ENCODE measurements at regions not wholly inside any gene's neighbourhood (a gene's known extent, or its start where the extent isn't known, plus 50 kb on each side); places are given as distances from the start of the nearest gene placed in this dataset.

- no peak for DNase-seq (ENCODE audit: low read depth)
- ChIA-PET CTCF (interaction anchor here (0.6 to 1.0 kb wide), 2 partner anchors 14 to 64 kb away, joined by 3 to 4 read pairs; no protein-coding TSS in a partner anchor), POLR2A (no interaction called here)
- H3K4me3 ChIP-seq (ENCODE audit: low read depth, low read length) = no peak overlapping the region
- no peak for TF ChIP-seq CTCF (IDR thresholded peaks at IDR 0.05; ENCODE audit: insufficient read depth, low read depth, low read length)
- H3K27me3 ChIP-seq (ENCODE audit: control insufficient read depth, insufficient read depth, low read length) = no peaks in the 10 kb centered on the region
- H3K36me3 ChIP-seq (ENCODE audit: control insufficient read depth, insufficient read depth, low read length) = no peaks in the 10 kb centered on the region
Observed at GRCh38 chr1:235018720-235019444, 109.8 kb downstream of the TOMM20 start.

- no peak overlapping the region for H3K4me3 ChIP-seq (ENCODE audit: low read depth, low read length)
- ChIA-PET CTCF (interaction anchor here (1.0 kb wide), 1 partner anchor 65 kb away, joined by 4 read pairs; no protein-coding TSS in a partner anchor), POLR2A (no interaction called here)
- H3K36me3 ChIP-seq (ENCODE audit: control insufficient read depth, insufficient read depth, low read length) = no peaks in the 10 kb centered on the region
- H3K27me3 ChIP-seq (ENCODE audit: control insufficient read depth, insufficient read depth, low read length) = no peaks in the 10 kb centered on the region
- no peak for TF ChIP-seq CTCF (IDR thresholded peaks at IDR 0.05; ENCODE audit: insufficient read depth, low read depth, low read length)
- peak; percentile 91 for DNase-seq (ENCODE audit: low read depth)
Observed at GRCh38 chr1:235018161-235018560, 110.5 kb downstream of the TOMM20 start.

GRCh38 chr1:235017719-235018118 lies 110.9 kb downstream of the TOMM20 start:
- Histone ChIP-seq H3K27me3 (ENCODE audit: control insufficient read depth, insufficient read depth, low read length) (no peaks in the 10 kb centered on the region), H3K4me3 (ENCODE audit: low read depth, low read length) (no peak overlapping the region), H3K36me3 (ENCODE audit: control insufficient read depth, insufficient read depth, low read length) (no peaks in the 10 kb centered on the region)
- ChIA-PET POLR2A (no interaction called here), CTCF (no interaction called here)
- DNase-seq (ENCODE audit: low read depth) = no peak
- no peak for TF ChIP-seq CTCF (IDR thresholded peaks at IDR 0.05; ENCODE audit: insufficient read depth, low read depth, low read length)

- CTCF ChIA-PET = no interaction called here
- no peak for TF ChIP-seq CTCF (IDR thresholded peaks at IDR 0.05; ENCODE audit: insufficient read depth, low read depth, low read length)
- no peak overlapping the region for H3K4me3 ChIP-seq (ENCODE audit: low read depth, low read length)
- H3K36me3 ChIP-seq (ENCODE audit: control insufficient read depth, insufficient read depth, low read length) = no peaks in the 10 kb centered on the region
- POLR2A ChIA-PET = interaction anchor here (0.6 kb wide), 1 partner anchor 406 kb away, joined by 3 read pairs; no protein-coding TSS in a partner anchor
- DNase-seq (ENCODE audit: low read depth) = no peak
- H3K27me3 ChIP-seq (ENCODE audit: control insufficient read depth, insufficient read depth, low read length) = no peaks in the 10 kb centered on the region
Observed at GRCh38 chr1:235017191-235017590, 111.4 kb downstream of the TOMM20 start.

- no peaks in the 10 kb centered on the region for H3K36me3 ChIP-seq (ENCODE audit: control insufficient read depth, insufficient read depth, low read length)
- no peak overlapping the region for H3K4me3 ChIP-seq (ENCODE audit: low read depth, low read length)
- ChIA-PET CTCF (interaction anchor here (0.7 kb wide), 1 partner anchor 291 kb away, joined by 3 read pairs; no protein-coding TSS in a partner anchor), POLR2A (no interaction called here)
- no peak for DNase-seq (ENCODE audit: low read depth)
- TF ChIP-seq CTCF (IDR thresholded peaks at IDR 0.05; ENCODE audit: insufficient read depth, low read depth, low read length) = no peak
- H3K27me3 ChIP-seq (ENCODE audit: control insufficient read depth, insufficient read depth, low read length) = no peaks in the 10 kb centered on the region
Observed at GRCh38 chr1:235015291-235015985, 113.2 kb downstream of the TOMM20 start.

Measured in BJ (cell line).